GM12874 (cell line): ENCODE measurements at regions not wholly inside any gene's neighbourhood (a gene's known extent, or its start where the extent isn't known, plus 50 kb on each side); places are given as distances from the start of the nearest gene placed in this dataset.

Source experiments
- CTCF ChIP-seq: IDR thresholded peaks from 2 replicates; pipeline ENCODE4 v1.5.1; 2011; ENCODE audit warnings: low read depth, mild to moderate bottlenecking, control low read depth, low read length, moderate library complexity; ENCODE audit not compliant: insufficient read depth

GRCh38 chr10:129179245-129179971 is 287.6 kb upstream of the MGMT start:
- TF ChIP-seq CTCF = no peak

- no peak for TF ChIP-seq CTCF
Measured at GRCh38 chr10:129179972-129180678, 286.9 kb upstream of the MGMT start.

- TF ChIP-seq CTCF = no peak
Measured at GRCh38 chr10:129184196-129184595, 282.8 kb upstream of the MGMT start.

- TF ChIP-seq CTCF = no peak
Measured at GRCh38 chr10:129187331-129187730, 279.7 kb upstream of the MGMT start.

- no peak for TF ChIP-seq CTCF
Measured at GRCh38 chr10:129191797-129192196, 275.2 kb upstream of the MGMT start.

- TF ChIP-seq CTCF = no peak
Measured at GRCh38 chr10:129192344-129193128, 274.5 kb upstream of the MGMT start.

GRCh38 chr10:129193148-129193547 is 273.9 kb upstream of the MGMT start:
- no peak for TF ChIP-seq CTCF
